GM19023 (cell line): ENCODE measurements at regions not wholly inside any gene's neighbourhood (a gene's known extent, or its start where the extent isn't known, plus 50 kb on each side); places are given as distances from the start of the nearest gene placed in this dataset.

ENCODE experiments used
- ATAC-seq: cut with Tn5 transposase; IDR thresholded peaks from one replicate; pipeline ENCODE4 v1.9.1; 2021; ENCODE audit warnings: mild to moderate bottlenecking, moderate library complexity; ENCODE audit not compliant: unreplicated experiment

- no peak for ATAC-seq
These were observed 459.4 kb upstream of the PCDH20 start for GRCh38 chr13:61874970-61875579.

GRCh38 chr13:61873717-61874116 lies 458.1 kb upstream of the PCDH20 start:
- ATAC-seq: no peak

- ATAC-seq: no peak
These were observed 441.5 kb upstream of the PCDH20 start for GRCh38 chr13:61857198-61857597.

GRCh38 chr13:61852116-61852619 lies 436.5 kb upstream of the PCDH20 start:
- no peak for ATAC-seq

GRCh38 chr13:61850794-61851193 lies 435.1 kb upstream of the PCDH20 start:
- no peak for ATAC-seq

GRCh38 chr13:61838568-61838967 lies 422.9 kb upstream of the PCDH20 start:
- no peak for ATAC-seq

- ATAC-seq: no peak
These were observed 417.6 kb upstream of the PCDH20 start for GRCh38 chr13:61833228-61833627.

- no peak for ATAC-seq
These were observed 415.4 kb upstream of the PCDH20 start for GRCh38 chr13:61831026-61831425.

GRCh38 chr13:61830475-61830874 lies 414.8 kb upstream of the PCDH20 start:
- no peak for ATAC-seq

- no peak for ATAC-seq
These were observed 408.5 kb upstream of the PCDH20 start for GRCh38 chr13:61824168-61824567.

GRCh38 chr13:61812286-61812685 lies 396.6 kb upstream of the PCDH20 start:
- no peak for ATAC-seq

- ATAC-seq: no peak
These were observed 394.4 kb upstream of the PCDH20 start for GRCh38 chr13:61810065-61810464.

- no peak for ATAC-seq
These were observed 381.7 kb upstream of the PCDH20 start for GRCh38 chr13:61797397-61797796.

- no peak for ATAC-seq
These were observed 379.9 kb upstream of the PCDH20 start for GRCh38 chr13:61795580-61795979.

GRCh38 chr13:61779456-61779855 lies 363.8 kb upstream of the PCDH20 start:
- no peak for ATAC-seq

- no peak for ATAC-seq
These were observed 362.9 kb upstream of the PCDH20 start for GRCh38 chr13:61778531-61778930.

GRCh38 chr13:61777899-61778298 lies 362.2 kb upstream of the PCDH20 start:
- no peak for ATAC-seq

GRCh38 chr13:61777271-61777670 lies 361.6 kb upstream of the PCDH20 start:
- no peak for ATAC-seq

- no peak for ATAC-seq
These were observed 359.3 kb upstream of the PCDH20 start for GRCh38 chr13:61774903-61775302.

- ATAC-seq: no peak
These were observed 355.0 kb upstream of the PCDH20 start for GRCh38 chr13:61770681-61771080.

- no peak for ATAC-seq
These were observed 352.5 kb upstream of the PCDH20 start for GRCh38 chr13:61768175-61768574.

- no peak for ATAC-seq
These were observed 351.0 kb upstream of the PCDH20 start for GRCh38 chr13:61766667-61767058.
